ENCODE measurements at regions not wholly inside any gene's neighbourhood (a gene's known extent, or its start where the extent isn't known, plus 50 kb on each side); places are given as distances from the start of the nearest gene placed in this dataset.
A peak's percentile ranks its signal among the peaks of the same experiment; 100 is the strongest.
"Not testable (repeated sequence)": the region's sequence is repeated elsewhere in the genome, so short reads cannot be mapped to it uniquely, and the experiment has no call there.

DNA sequence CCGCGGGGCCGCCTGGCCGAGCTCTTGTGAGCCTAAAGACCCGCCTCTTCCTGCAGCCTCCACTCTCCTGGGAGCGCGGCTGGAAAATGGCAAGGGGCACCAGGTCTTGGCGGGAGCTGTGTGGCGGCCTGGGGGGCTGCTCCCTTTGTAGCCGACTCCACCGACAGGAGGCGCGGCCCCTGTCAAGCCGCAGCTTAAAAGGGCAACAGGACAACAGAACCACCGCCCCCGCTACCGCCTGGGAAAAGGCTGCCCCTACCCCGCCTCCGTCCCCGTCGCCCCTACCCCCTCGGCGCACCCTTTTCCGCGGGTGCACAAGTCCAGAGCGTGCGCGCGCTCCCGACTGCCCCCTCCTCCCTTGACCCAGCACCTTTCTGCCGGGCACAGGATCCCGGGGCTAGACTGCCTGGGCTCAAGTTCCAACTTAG, 60.3 kb downstream of the GOLGA8K start:
- not testable (repeated sequence) for H2AK5ac ChIP-seq (ENCODE audit: low read length); H4K5ac ChIP-seq (ENCODE audit: low read length)

DNA sequence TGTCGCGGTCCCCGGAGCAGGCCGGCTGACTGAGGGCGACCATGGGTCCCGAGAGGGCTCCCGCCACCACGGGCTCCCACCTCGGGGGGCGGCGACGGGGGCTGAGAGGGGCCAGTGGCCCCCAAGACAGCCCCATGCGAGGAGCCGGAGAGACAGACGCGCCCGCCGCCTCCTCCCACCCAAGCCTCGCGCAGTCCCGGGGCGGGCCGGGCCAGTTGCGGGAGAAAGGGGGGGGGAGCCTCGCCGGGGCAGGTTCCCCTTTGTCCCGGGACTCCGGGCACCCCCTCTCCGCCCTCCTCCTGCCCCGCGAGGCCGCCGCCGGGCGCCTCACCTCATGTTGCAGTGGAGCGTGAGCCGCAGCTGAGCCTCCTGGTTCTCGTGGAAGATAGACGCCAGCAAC, 60.8 kb downstream of the GOLGA8K start:
- not testable (repeated sequence) for H3K27me3 ChIP-seq (ENCODE audit: insufficient read depth, low read length, poor library complexity); H3K23ac ChIP-seq (ENCODE audit: low read length); H3K56ac ChIP-seq (ENCODE audit: low read length); H4K5ac ChIP-seq (ENCODE audit: low read length); H2BK5ac ChIP-seq (ENCODE audit: low read length); H3K4ac ChIP-seq (ENCODE audit: low read depth, low read length); H3K27ac ChIP-seq (ENCODE audit: low read depth, low read length); H4K8ac ChIP-seq (ENCODE audit: low read depth, low read length); H3K79me1 ChIP-seq (ENCODE audit: low read length); H3K4me2 ChIP-seq (ENCODE audit: low read length); H2BK120ac ChIP-seq (ENCODE audit: low read depth, low read length); H2BK15ac ChIP-seq (replicated peaks; ENCODE audit: low read depth); H2AK5ac ChIP-seq (ENCODE audit: low read length); H3K36me3 ChIP-seq (ENCODE audit: control insufficient read depth, insufficient read depth, low read length); H3K9ac ChIP-seq (ENCODE audit: low read length); H3K4me3 ChIP-seq (ENCODE audit: low read length); H3K79me2 ChIP-seq (ENCODE audit: control insufficient read depth, insufficient read depth, low read length); H3K18ac ChIP-seq (ENCODE audit: low read length); DNase-seq; H3K4me1 ChIP-seq (ENCODE audit: control insufficient read depth, low read depth, low read length)
- WGBS (ENCODE audit: extremely low coverage, insufficient coverage, low lambda C conversion rate), result no CpG with 5 or more reads among the region's 39 CpGs

More for the DNA sequence above, 60.3 kb downstream of the GOLGA8K start:
- no CpG with 5 or more reads among the region's 32 CpGs for whole genome bisulfite sequencing (ENCODE audit: extremely low coverage, insufficient coverage, low lambda C conversion rate)
- H3K79me2 ChIP-seq (ENCODE audit: control insufficient read depth, insufficient read depth, low read length); H3K23ac ChIP-seq (ENCODE audit: low read length); H3K79me1 ChIP-seq (ENCODE audit: low read length); H3K36me3 ChIP-seq (ENCODE audit: control insufficient read depth, insufficient read depth, low read length); H3K9ac ChIP-seq (ENCODE audit: low read length); H3K18ac ChIP-seq (ENCODE audit: low read length); H2BK15ac ChIP-seq (replicated peaks; ENCODE audit: low read depth); H3K27me3 ChIP-seq (ENCODE audit: insufficient read depth, low read length, poor library complexity); H3K27ac ChIP-seq (ENCODE audit: low read depth, low read length); H2BK120ac ChIP-seq (ENCODE audit: low read depth, low read length); H4K8ac ChIP-seq (ENCODE audit: low read depth, low read length); H2BK5ac ChIP-seq (ENCODE audit: low read length); H3K4me1 ChIP-seq (ENCODE audit: control insufficient read depth, low read depth, low read length); H3K4me2 ChIP-seq (ENCODE audit: low read length); H3K4me3 ChIP-seq (ENCODE audit: low read length); H3K4ac ChIP-seq (ENCODE audit: low read depth, low read length): not testable (repeated sequence)
- DNase-seq, result peak; percentile 78
- H3K56ac ChIP-seq (ENCODE audit: low read length), result peak overlapping the region; percentile 42

DNA sequence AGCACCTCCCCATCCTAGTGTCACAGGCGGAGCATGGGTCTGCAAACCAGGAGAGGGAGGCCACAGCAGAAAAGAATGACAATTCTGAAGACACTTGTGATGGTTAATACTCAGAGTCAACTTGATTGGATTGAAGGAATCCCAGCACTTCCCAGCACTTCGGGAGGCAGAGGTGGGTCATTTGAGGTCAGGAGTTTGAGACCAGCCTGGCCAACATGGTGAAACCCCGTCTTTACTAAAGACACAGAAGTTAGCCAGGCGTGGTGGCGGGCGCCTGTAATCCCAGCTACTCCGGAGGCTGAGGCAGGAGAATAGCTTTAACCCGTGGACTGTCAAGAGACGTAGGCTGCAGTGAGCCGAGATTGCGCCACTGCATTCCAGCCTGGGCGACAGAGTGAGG, 61.6 kb downstream of the GOLGA8K start:
- H3K9ac ChIP-seq (ENCODE audit: low read length); H3K23ac ChIP-seq (ENCODE audit: low read length); H3K36me3 ChIP-seq (ENCODE audit: control insufficient read depth, insufficient read depth, low read length); H4K8ac ChIP-seq (ENCODE audit: low read depth, low read length); H2BK120ac ChIP-seq (ENCODE audit: low read depth, low read length); H4K5ac ChIP-seq (ENCODE audit: low read length); H2AK5ac ChIP-seq (ENCODE audit: low read length); H2BK15ac ChIP-seq (replicated peaks; ENCODE audit: low read depth); H3K79me2 ChIP-seq (ENCODE audit: control insufficient read depth, insufficient read depth, low read length); H3K4me3 ChIP-seq (ENCODE audit: low read length); DNase-seq; H3K56ac ChIP-seq (ENCODE audit: low read length); H3K79me1 ChIP-seq (ENCODE audit: low read length); H3K18ac ChIP-seq (ENCODE audit: low read length); H3K4me2 ChIP-seq (ENCODE audit: low read length); H3K27me3 ChIP-seq (ENCODE audit: insufficient read depth, low read length, poor library complexity); H3K4me1 ChIP-seq (ENCODE audit: control insufficient read depth, low read depth, low read length); H3K27ac ChIP-seq (ENCODE audit: low read depth, low read length); H3K4ac ChIP-seq (ENCODE audit: low read depth, low read length); H2BK5ac ChIP-seq (ENCODE audit: low read length): not testable (repeated sequence)
- no CpG with 5 or more reads among the region's 12 CpGs for whole genome bisulfite sequencing (ENCODE audit: extremely low coverage, insufficient coverage, low lambda C conversion rate)

DNA sequence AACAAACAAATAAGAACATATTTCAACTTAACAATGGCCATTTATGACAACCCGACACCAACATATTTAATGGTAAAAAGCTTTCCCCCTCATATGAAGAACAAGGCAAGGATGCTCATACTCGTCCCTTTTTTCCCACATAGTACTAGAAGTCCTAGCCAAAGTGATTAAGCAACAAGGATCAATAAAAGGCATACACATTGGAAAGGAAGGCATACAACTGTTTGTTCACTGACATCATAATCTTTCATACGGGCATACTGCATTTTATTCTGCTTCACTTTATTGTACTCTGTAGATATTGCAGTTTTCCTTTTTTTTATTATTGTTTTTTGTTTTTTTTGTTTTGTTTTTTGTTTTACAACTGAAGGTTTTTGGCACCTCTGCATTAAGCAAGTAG, 66.3 kb downstream of the GOLGA8K start:
- not testable (repeated sequence) for H3K56ac ChIP-seq (ENCODE audit: low read length); H3K79me2 ChIP-seq (ENCODE audit: control insufficient read depth, insufficient read depth, low read length); H3K79me1 ChIP-seq (ENCODE audit: low read length); H3K18ac ChIP-seq (ENCODE audit: low read length); H3K36me3 ChIP-seq (ENCODE audit: control insufficient read depth, insufficient read depth, low read length); H3K23ac ChIP-seq (ENCODE audit: low read length); H2BK15ac ChIP-seq (replicated peaks; ENCODE audit: low read depth); H4K5ac ChIP-seq (ENCODE audit: low read length); H2BK120ac ChIP-seq (ENCODE audit: low read depth, low read length); H3K4me2 ChIP-seq (ENCODE audit: low read length); H3K4ac ChIP-seq (ENCODE audit: low read depth, low read length); H3K4me3 ChIP-seq (ENCODE audit: low read length); H3K9ac ChIP-seq (ENCODE audit: low read length); H2BK5ac ChIP-seq (ENCODE audit: low read length); H3K4me1 ChIP-seq (ENCODE audit: control insufficient read depth, low read depth, low read length); H3K27me3 ChIP-seq (ENCODE audit: insufficient read depth, low read length, poor library complexity); H2AK5ac ChIP-seq (ENCODE audit: low read length); DNase-seq; H3K27ac ChIP-seq (ENCODE audit: low read depth, low read length); H4K8ac ChIP-seq (ENCODE audit: low read depth, low read length)
- WGBS (ENCODE audit: extremely low coverage, insufficient coverage, low lambda C conversion rate), result no CpG with 5 or more reads among the region's 3 CpGs

DNA sequence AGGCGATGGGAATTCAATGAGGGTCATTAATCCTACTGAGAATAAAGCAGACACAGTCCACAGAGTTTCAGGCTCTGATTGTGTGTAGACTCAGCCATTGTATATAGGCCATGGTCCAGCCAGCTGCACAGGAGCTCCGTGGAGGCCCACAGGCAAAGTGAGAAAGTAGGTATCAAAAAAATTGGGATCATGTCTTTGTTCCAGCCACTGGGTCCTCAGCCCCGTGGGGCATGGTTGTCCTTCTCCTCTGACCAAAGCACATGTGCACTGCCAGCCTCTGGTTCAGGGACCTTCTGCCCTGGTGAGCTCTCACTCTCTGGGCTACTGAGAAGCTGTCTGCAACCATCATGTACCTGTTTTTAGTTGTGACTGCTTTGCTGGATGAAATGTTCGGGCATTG, 79.7 kb downstream of the GOLGA8K start:
- H3K4me1 ChIP-seq (ENCODE audit: control insufficient read depth, low read depth, low read length); H2BK5ac ChIP-seq (ENCODE audit: low read length); H3K4me2 ChIP-seq (ENCODE audit: low read length); H3K36me3 ChIP-seq (ENCODE audit: control insufficient read depth, insufficient read depth, low read length); H2BK120ac ChIP-seq (ENCODE audit: low read depth, low read length); H3K4ac ChIP-seq (ENCODE audit: low read depth, low read length); H2AK5ac ChIP-seq (ENCODE audit: low read length); H3K9ac ChIP-seq (ENCODE audit: low read length); H3K27ac ChIP-seq (ENCODE audit: low read depth, low read length); H3K4me3 ChIP-seq (ENCODE audit: low read length); H4K8ac ChIP-seq (ENCODE audit: low read depth, low read length); H3K27me3 ChIP-seq (ENCODE audit: insufficient read depth, low read length, poor library complexity); H4K5ac ChIP-seq (ENCODE audit: low read length); DNase-seq; H3K79me1 ChIP-seq (ENCODE audit: low read length); H2BK15ac ChIP-seq (replicated peaks; ENCODE audit: low read depth); H3K18ac ChIP-seq (ENCODE audit: low read length); H3K23ac ChIP-seq (ENCODE audit: low read length); H3K56ac ChIP-seq (ENCODE audit: low read length); H3K79me2 ChIP-seq (ENCODE audit: control insufficient read depth, insufficient read depth, low read length): not testable (repeated sequence)
- WGBS (ENCODE audit: extremely low coverage, insufficient coverage, low lambda C conversion rate), result no CpG with 5 or more reads among the region's 4 CpGs

DNA sequence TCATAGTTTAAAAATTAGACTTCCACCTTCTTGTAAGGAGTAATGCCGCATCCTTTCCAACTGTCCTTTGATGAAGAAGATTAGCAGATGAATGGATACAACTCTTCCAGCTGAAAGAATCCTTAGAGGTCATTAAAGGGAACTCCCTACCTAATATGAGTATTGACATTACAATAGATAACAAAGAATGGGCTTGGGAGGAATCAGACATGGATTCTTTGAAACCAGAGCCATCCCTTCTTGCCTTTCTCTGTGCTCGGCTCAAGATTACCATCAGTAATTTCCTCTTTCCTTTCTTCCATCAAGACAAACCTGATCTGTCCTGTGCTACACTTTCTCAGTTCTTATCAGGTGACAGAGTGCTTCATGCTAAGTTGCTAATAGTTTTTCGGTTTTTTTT, 83.8 kb downstream of the GOLGA8K start:
- H3K79me1 ChIP-seq (ENCODE audit: low read length); H3K18ac ChIP-seq (ENCODE audit: low read length); H3K9ac ChIP-seq (ENCODE audit: low read length); H3K79me2 ChIP-seq (ENCODE audit: control insufficient read depth, insufficient read depth, low read length); H2AK5ac ChIP-seq (ENCODE audit: low read length); H4K5ac ChIP-seq (ENCODE audit: low read length); H3K4me1 ChIP-seq (ENCODE audit: control insufficient read depth, low read depth, low read length); H3K27ac ChIP-seq (ENCODE audit: low read depth, low read length); H3K4me2 ChIP-seq (ENCODE audit: low read length); H2BK120ac ChIP-seq (ENCODE audit: low read depth, low read length); DNase-seq; H4K8ac ChIP-seq (ENCODE audit: low read depth, low read length); H2BK5ac ChIP-seq (ENCODE audit: low read length); H3K36me3 ChIP-seq (ENCODE audit: control insufficient read depth, insufficient read depth, low read length); H3K4me3 ChIP-seq (ENCODE audit: low read length); H3K27me3 ChIP-seq (ENCODE audit: insufficient read depth, low read length, poor library complexity); H2BK15ac ChIP-seq (replicated peaks; ENCODE audit: low read depth); H3K56ac ChIP-seq (ENCODE audit: low read length); H3K23ac ChIP-seq (ENCODE audit: low read length); H3K4ac ChIP-seq (ENCODE audit: low read depth, low read length): not testable (repeated sequence)
- WGBS (ENCODE audit: extremely low coverage, insufficient coverage, low lambda C conversion rate), result no CpG with 5 or more reads among the region's 3 CpGs
